NB4 (cell line): ENCODE measurements at regions not wholly inside any gene's neighbourhood (a gene's known extent, or its start where the extent isn't known, plus 50 kb on each side); places are given as distances from the start of the nearest gene placed in this dataset.

ENCODE experiments used
- MAX ChIP-seq: IDR thresholded peaks from 2 replicates; pipeline ENCODE4 v1.6.1; 2011; ENCODE audit warnings: low read depth, low read length
- MYC ChIP-seq: IDR thresholded peaks from 2 replicates; pipeline ENCODE4 v1.6.1; 2011; ENCODE audit warnings: low read depth, low read length
- POLR2A ChIP-seq: IDR thresholded peaks from 2 replicates; pipeline ENCODE4 v1.6.1; 2011; ENCODE audit warnings: mild to moderate bottlenecking; ENCODE audit not compliant: insufficient read length; ENCODE audit errors: extremely low read depth
- TF ChIP-seq, protein P1 (sequence below): IDR thresholded peaks from one replicate; pipeline ENCODE4 v1.5.1; 2012; ENCODE audit warnings: low read depth, low read length

DNA sequence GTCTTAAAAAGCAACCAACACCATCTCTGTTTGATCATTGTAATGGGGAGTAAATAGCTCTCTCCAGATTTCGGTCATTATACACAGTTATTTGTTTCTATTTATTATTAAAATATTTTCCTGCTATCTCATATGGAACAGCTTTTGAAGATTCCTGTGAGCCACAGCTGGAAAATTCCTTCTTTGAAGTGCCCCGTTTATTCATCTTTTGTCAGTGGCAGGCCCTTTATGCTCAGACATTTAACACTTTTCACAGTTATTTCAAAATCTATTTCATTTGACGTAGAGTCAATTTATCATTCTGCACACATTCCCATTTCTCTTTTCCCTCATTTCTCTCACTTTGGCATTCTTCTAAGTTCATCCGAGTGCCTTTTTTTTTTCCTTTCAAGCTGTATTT lies 245.9 kb upstream of the ELAC2 start:
- TF ChIP-seq, protein P1, sequence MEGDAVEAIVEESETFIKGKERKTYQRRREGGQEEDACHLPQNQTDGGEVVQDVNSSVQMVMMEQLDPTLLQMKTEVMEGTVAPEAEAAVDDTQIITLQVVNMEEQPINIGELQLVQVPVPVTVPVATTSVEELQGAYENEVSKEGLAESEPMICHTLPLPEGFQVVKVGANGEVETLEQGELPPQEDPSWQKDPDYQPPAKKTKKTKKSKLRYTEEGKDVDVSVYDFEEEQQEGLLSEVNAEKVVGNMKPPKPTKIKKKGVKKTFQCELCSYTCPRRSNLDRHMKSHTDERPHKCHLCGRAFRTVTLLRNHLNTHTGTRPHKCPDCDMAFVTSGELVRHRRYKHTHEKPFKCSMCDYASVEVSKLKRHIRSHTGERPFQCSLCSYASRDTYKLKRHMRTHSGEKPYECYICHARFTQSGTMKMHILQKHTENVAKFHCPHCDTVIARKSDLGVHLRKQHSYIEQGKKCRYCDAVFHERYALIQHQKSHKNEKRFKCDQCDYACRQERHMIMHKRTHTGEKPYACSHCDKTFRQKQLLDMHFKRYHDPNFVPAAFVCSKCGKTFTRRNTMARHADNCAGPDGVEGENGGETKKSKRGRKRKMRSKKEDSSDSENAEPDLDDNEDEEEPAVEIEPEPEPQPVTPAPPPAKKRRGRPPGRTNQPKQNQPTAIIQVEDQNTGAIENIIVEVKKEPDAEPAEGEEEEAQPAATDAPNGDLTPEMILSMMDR, result no peak
- TF ChIP-seq POLR2A (no peak), MYC (no peak), MAX (no peak)
